ENCODE measurements at regions not wholly inside any gene's neighbourhood (a gene's known extent, or its start where the extent isn't known, plus 50 kb on each side); places are given as distances from the start of the nearest gene placed in this dataset.
A peak's percentile ranks its signal among the peaks of the same experiment; 100 is the strongest.

DNA sequence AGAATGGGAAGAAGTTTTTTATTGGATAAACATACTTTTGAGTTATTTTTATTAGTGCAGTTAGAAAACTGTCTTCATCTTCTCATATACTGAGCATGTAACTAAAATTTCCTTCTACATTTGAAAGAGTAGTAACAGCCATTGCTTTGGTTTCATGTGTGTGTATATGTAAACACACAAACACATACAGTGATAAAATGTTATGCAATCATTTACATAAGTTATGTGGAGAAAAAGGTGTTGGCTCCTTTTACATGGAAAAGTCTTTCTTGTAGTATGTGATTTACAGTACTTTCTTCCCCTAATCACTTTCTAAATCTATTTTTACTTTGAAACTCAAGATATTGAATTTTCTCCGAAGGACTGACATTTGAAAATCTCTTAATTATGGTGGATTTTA is 194.3 kb upstream of the PACRGL start:
- H3K36me3 ChIP-seq, result no peaks in the 10 kb centered on the region
- TF ChIP-seq, protein P1, sequence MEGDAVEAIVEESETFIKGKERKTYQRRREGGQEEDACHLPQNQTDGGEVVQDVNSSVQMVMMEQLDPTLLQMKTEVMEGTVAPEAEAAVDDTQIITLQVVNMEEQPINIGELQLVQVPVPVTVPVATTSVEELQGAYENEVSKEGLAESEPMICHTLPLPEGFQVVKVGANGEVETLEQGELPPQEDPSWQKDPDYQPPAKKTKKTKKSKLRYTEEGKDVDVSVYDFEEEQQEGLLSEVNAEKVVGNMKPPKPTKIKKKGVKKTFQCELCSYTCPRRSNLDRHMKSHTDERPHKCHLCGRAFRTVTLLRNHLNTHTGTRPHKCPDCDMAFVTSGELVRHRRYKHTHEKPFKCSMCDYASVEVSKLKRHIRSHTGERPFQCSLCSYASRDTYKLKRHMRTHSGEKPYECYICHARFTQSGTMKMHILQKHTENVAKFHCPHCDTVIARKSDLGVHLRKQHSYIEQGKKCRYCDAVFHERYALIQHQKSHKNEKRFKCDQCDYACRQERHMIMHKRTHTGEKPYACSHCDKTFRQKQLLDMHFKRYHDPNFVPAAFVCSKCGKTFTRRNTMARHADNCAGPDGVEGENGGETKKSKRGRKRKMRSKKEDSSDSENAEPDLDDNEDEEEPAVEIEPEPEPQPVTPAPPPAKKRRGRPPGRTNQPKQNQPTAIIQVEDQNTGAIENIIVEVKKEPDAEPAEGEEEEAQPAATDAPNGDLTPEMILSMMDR (IDR thresholded peaks at IDR 0.05; ENCODE audit: low read depth, low read length), result no peak

DNA sequence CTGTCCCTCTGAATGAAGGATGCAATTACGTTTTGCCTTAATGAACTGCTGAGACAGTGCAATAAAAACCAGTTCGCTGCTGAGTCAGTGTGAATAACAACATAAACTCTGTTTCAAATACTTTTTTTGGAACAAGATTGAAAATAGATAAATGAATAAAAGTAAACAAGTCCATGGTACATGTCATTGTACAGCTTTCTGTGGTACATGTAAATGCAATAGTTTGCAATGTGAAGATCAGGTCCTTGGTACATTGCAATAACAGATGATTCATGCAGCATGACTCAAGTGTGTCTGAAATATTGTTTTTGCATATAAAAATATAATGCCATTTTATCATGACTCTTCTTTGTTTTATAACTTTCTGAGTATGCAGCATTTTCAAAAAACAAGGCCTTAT is 193.4 kb upstream of the PACRGL start:
- Histone ChIP-seq H3K36me3 (no peaks in the 10 kb centered on the region), H3K4me1 (ENCODE audit: low read depth) (peaks cover 10% of the 10 kb centered on the region), H3K27ac (no peak overlapping the region), H3K9me3 (ENCODE audit: low read depth) (no peaks in the 10 kb centered on the region), H3K27me3 (no peaks in the 10 kb centered on the region), H3K4me3 (no peak overlapping the region)
- DNase-seq (ENCODE audit: low read depth in 1 of 2, low spot score in 1 of 2), result peak in 1 of 2 donors; percentile 79
- TF ChIP-seq, protein P1 (IDR thresholded peaks at IDR 0.05; ENCODE audit: low read depth, low read length), result no peak

More for the DNA sequence above, 194.3 kb upstream of the PACRGL start:
- Histone ChIP-seq H3K4me3 (no peak overlapping the region), H3K27ac (no peak overlapping the region), H3K9me3 (ENCODE audit: low read depth) (no peaks in the 10 kb centered on the region), H3K4me1 (ENCODE audit: low read depth) (peaks cover 10% of the 10 kb centered on the region), H3K27me3 (no peaks in the 10 kb centered on the region)
- no peak for DNase-seq (ENCODE audit: low read depth in 1 of 2, low spot score in 1 of 2)

DNA sequence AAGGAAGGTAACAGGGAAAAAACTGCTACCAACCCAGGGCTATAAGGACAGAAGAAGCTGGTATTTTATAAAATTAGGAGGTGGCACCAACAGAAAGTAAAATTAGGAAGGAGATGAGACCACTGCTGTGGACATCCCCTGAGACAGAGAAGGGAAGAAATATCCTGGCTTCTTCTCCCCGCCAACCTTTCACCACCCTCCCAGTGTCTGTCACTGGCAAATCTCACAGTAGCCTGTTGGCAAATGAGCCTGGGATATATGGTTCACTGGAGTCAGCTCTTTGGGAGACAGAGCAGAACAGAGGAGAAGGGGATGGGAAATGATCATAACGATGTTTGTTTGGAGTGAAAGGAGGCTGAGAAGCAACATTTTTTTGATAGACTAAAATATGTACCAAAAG is 190.9 kb upstream of the PACRGL start:
- peak overlapping the region; percentile 51 for H3K27ac ChIP-seq

DNA sequence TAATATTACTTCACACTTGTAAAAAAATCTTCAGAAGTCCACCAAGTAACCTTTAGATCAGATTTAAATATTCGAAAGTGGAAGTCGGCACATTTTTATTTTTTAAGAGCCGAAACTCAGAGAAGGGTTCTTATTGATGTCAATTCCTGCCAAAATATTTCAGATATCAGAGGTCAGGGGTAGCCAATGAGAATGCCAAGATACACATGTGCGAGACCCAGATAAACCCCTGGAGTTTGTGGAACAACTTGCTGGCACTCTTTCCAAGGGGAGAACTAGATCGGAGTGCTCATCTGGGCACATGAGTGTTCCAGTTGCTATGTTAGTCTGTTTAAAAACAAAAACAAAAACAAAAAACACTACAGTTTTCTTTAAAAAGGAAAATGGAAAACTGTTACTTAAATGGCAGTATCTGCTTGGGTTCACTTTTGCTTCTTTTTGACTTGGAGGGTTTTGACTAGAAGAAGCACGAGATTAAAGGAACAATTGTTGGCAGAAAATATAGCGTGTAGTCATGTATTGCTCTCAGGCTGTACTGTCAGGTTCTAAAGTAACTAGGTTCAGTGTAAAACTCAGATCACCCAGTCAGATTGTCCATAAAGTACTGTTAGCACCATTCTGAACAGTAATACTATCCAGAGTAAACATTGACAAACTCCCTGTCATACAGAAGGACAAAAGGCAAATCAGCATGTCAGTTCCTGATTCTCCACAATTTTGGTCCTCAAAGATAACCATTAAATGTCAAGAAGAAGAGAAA is 188.0 kb upstream of the PACRGL start:
- Histone ChIP-seq H3K4me3 (no peak overlapping the region), H3K27ac (peak overlapping the region; percentile 37), H3K9me3 (ENCODE audit: low read depth) (no peaks in the 10 kb centered on the region), H3K27me3 (no peaks in the 10 kb centered on the region), H3K4me1 (ENCODE audit: low read depth) (peaks cover 27% of the 10 kb centered on the region), H3K36me3 (peaks cover 7% of the 10 kb centered on the region)
- TF ChIP-seq, protein P1 (IDR thresholded peaks at IDR 0.05; ENCODE audit: low read depth, low read length), result no peak
- DNase-seq (ENCODE audit: low read depth in 1 of 2, low spot score in 1 of 2), result peak in 1 of 2 donors; percentile 32

More for the DNA sequence above, 190.9 kb upstream of the PACRGL start:
- Histone ChIP-seq H3K27me3 (no peaks in the 10 kb centered on the region), H3K9me3 (ENCODE audit: low read depth) (no peaks in the 10 kb centered on the region), H3K4me3 (no peak overlapping the region), H3K36me3 (no peaks in the 10 kb centered on the region), H3K4me1 (ENCODE audit: low read depth) (peaks cover 27% of the 10 kb centered on the region)
- peak in 1 of 2 donors; percentile 49 for DNase-seq (ENCODE audit: low read depth in 1 of 2, low spot score in 1 of 2)
- TF ChIP-seq, protein P1 (IDR thresholded peaks at IDR 0.05; ENCODE audit: low read depth, low read length), result no peak

DNA sequence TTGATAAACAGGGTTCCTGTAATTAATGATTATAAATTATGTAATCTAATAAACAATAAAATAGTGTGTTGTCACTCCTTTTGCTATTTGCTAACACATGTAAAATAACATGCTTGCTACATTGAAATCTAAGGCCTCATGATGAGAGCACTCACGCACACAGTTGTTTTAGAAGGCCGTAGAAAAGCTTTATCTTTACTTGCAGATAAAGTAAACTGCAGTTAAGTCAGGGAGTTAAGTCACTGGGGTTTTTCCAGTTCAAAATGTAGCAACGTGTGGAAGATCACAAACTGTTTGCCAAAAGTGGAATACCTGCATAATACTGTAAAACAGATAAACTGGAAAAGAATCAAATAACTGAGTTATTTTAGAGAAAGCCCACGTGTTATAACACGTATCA is 187.3 kb upstream of the PACRGL start:
- H3K36me3 ChIP-seq, result peaks cover 7% of the 10 kb centered on the region
- no peaks in the 10 kb centered on the region for H3K27me3 ChIP-seq
- H3K9me3 ChIP-seq (ENCODE audit: low read depth), result no peaks in the 10 kb centered on the region
- H3K4me3 ChIP-seq, result no peak overlapping the region
- peak overlapping the region; percentile 37 for H3K27ac ChIP-seq
- H3K4me1 ChIP-seq (ENCODE audit: low read depth), result peaks cover 27% of the 10 kb centered on the region
- TF ChIP-seq, protein P1 (IDR thresholded peaks at IDR 0.05; ENCODE audit: low read depth, low read length), result no peak
- no peak for DNase-seq (ENCODE audit: low read depth in 1 of 2, low spot score in 1 of 2)
